ENCODE measurements at regions not wholly inside any gene's neighbourhood (a gene's known extent, or its start where the extent isn't known, plus 50 kb on each side); places are given as distances from the start of the nearest gene placed in this dataset.

- H3K79me2 ChIP-seq (ENCODE audit: insufficient read depth, low read length): no peaks in the 10 kb centered on the region
- TF ChIP-seq ZNF460 (CRISPR knock-in tag; IDR thresholded peaks at IDR 0.05; ENCODE audit: borderline replicate concordance) (no peak), ZNF350 (CRISPR knock-in tag; IDR thresholded peaks at IDR 0.05; ENCODE audit: borderline replicate concordance, low read depth) (no peak)
- H3K27ac ChIP-seq (ENCODE audit: extremely low read length, insufficient read depth, low read length): no peak overlapping the region
- ChIA-PET CTCF (ENCODE audit: low intra/inter-chr PET ratio, low total read pairs) (no interaction called here), POLR2A (no interaction called here)
- no peak overlapping the region for H3K4me3 ChIP-seq (replicated peaks in 1 of 3; ENCODE audit: insufficient read depth in 1 of 3, low read depth in 2 of 3, low read length in 3 of 3)
- peaks cover 1 to 16% of the 10 kb centered on the region in 2 experiments; a peak in 1 of 5 replicates for H3K27me3 ChIP-seq (ENCODE audit: control insufficient read depth in 1 of 2, insufficient read depth in 2 of 2, low read length in 2 of 2)
- intact Hi-C loops (cut with micrococcal nuclease; ENCODE audit: unreplicated experiment): no loop called here
- no peak for ATAC-seq
- 0% methylated on average over 5 of the region's 5 CpGs for WGBS (ENCODE audit: low lambda C conversion rate)
- H4K20me1 ChIP-seq (ENCODE audit: insufficient read depth, low read length): no peaks in the 10 kb centered on the region
- no peak overlapping the region for H3K9ac ChIP-seq (ENCODE audit: insufficient read depth, low read depth, low read length)
- no peak for FAIRE-seq
- H3K4me1 ChIP-seq (ENCODE audit: insufficient read depth, low read length): no peaks in the 10 kb centered on the region
- H3K4me2 ChIP-seq (ENCODE audit: low read depth, low read length): no peak overlapping the region
- H3K9me3 ChIP-seq (ENCODE audit: low read length): no peaks in the 10 kb centered on the region
- no TSS peak for BruUV-seq (replicated peaks)
- H3K36me3 ChIP-seq (replicated peaks in 1 of 2; ENCODE audit: control insufficient read depth in 1 of 2, insufficient read depth in 2 of 2, low read length in 2 of 2): no peaks in the 10 kb centered on the region
- H2AFZ ChIP-seq (ENCODE audit: low read length): no peak overlapping the region
- no peak for DNase-seq (ENCODE audit: low spot score)
- in situ Hi-C loops (cut with HindIII; ENCODE audit: extremely low pct_ligation_motif_present, low pct_unique_long_range_greater_than_20kb): no loop called here
Measured at GRCh38 chr11:134647066-134647743, 235.2 kb upstream of the B3GAT1 start.

GRCh38 chr11:134646561-134646960, 234.5 kb upstream of the B3GAT1 start:
- Histone ChIP-seq H3K9ac (ENCODE audit: insufficient read depth, low read depth, low read length) (no peak overlapping the region), H4K20me1 (ENCODE audit: insufficient read depth, low read length) (no peaks in the 10 kb centered on the region), H3K4me2 (ENCODE audit: low read depth, low read length) (no peak overlapping the region), H3K79me2 (ENCODE audit: insufficient read depth, low read length) (no peaks in the 10 kb centered on the region), H3K4me3 (replicated peaks in 1 of 3; ENCODE audit: insufficient read depth in 1 of 3, low read depth in 2 of 3, low read length in 3 of 3) (no peak overlapping the region), H3K36me3 (replicated peaks in 1 of 2; ENCODE audit: control insufficient read depth in 1 of 2, insufficient read depth in 2 of 2, low read length in 2 of 2) (no peaks in the 10 kb centered on the region), H3K27me3 (ENCODE audit: control insufficient read depth in 1 of 2, insufficient read depth in 2 of 2, low read length in 2 of 2) (peaks cover 1 to 22% of the 10 kb centered on the region in 2 experiments; a peak in 2 of 5 replicates), H3K27ac (ENCODE audit: extremely low read length, insufficient read depth, low read length) (no peak overlapping the region), H2AFZ (ENCODE audit: low read length) (no peak overlapping the region), H3K9me3 (ENCODE audit: low read length) (no peaks in the 10 kb centered on the region), H3K4me1 (ENCODE audit: insufficient read depth, low read length) (no peaks in the 10 kb centered on the region)
- DNase-seq (ENCODE audit: low spot score) (no peak), FAIRE-seq (no peak), ATAC-seq (no peak)
- TF ChIP-seq IRF2 (CRISPR knock-in tag; IDR thresholded peaks at IDR 0.05): no peak
- no peak for TF ChIP-seq SRY (CRISPR knock-in tag; IDR thresholded peaks at IDR 0.05)
- no peak for TF ChIP-seq POLR2AphosphoS2 (IDR thresholded peaks at IDR 0.05; ENCODE audit: low read depth, low read length)
- TF ChIP-seq SRSF9 (IDR thresholded peaks at IDR 0.05; ENCODE audit: borderline replicate concordance, insufficient read depth, low read depth, low read length, poor library complexity, severe bottlenecking): no peak
- no peak for TF ChIP-seq POLR2AphosphoS5 (IDR thresholded peaks at IDR 0.05; ENCODE audit: low read depth, low read length)
- TF ChIP-seq SMC3 (IDR thresholded peaks at IDR 0.05; ENCODE audit: low read length): no peak
- TF ChIP-seq ZNF337 (CRISPR knock-in tag; IDR thresholded peaks at IDR 0.05; ENCODE audit: borderline replicate concordance, low read depth): no peak
- no peak for TF ChIP-seq KDM4B (CRISPR knock-in tag; IDR thresholded peaks at IDR 0.05)
- no peak for TF ChIP-seq SP1 (IDR thresholded peaks at IDR 0.05)
- TF ChIP-seq SP1 (CRISPR knock-in tag; IDR thresholded peaks at IDR 0.05): no peak
- TF ChIP-seq ZNF724P (CRISPR knock-in tag; IDR thresholded peaks at IDR 0.05; ENCODE audit: borderline replicate concordance): no peak
- TF ChIP-seq MTERF4 (CRISPR knock-in tag; IDR thresholded peaks at IDR 0.05): no peak
- no peak for TF ChIP-seq HCFC1 (IDR thresholded peaks at IDR 0.05; ENCODE audit: low read depth, low read length)
- no peak for TF ChIP-seq ZNF788 (CRISPR knock-in tag; IDR thresholded peaks at IDR 0.05; ENCODE audit: borderline replicate concordance)
- no peak for TF ChIP-seq ZFAT (CRISPR knock-in tag; conservative IDR thresholded peaks at IDR 0.05)
- TF ChIP-seq TMF1 (CRISPR knock-in tag; IDR thresholded peaks at IDR 0.05; ENCODE audit: low read depth): no peak
- TF ChIP-seq RFX3 (CRISPR knock-in tag; IDR thresholded peaks at IDR 0.05): no peak
- TF ChIP-seq REXO4 (CRISPR knock-in tag; IDR thresholded peaks at IDR 0.05; ENCODE audit: borderline replicate concordance): no peak
- no peak for TF ChIP-seq GATAD1 (CRISPR knock-in tag; IDR thresholded peaks at IDR 0.05)
- TF ChIP-seq KDM2A (CRISPR knock-in tag; IDR thresholded peaks at IDR 0.05; ENCODE audit: borderline replicate concordance, low read depth): no peak
- intact Hi-C loops (cut with micrococcal nuclease; ENCODE audit: unreplicated experiment) (no loop called here), in situ Hi-C loops (cut with HindIII; ENCODE audit: extremely low pct_ligation_motif_present, low pct_unique_long_range_greater_than_20kb) (no loop called here)
- CTCF ChIA-PET (ENCODE audit: low intra/inter-chr PET ratio, low total read pairs): no interaction called here
- POLR2A ChIA-PET: no interaction called here
- no TSS peak for BruUV-seq (replicated peaks)
